ENCODE measurements at regions not wholly inside any gene's neighbourhood (a gene's known extent, or its start where the extent isn't known, plus 50 kb on each side); places are given as distances from the start of the nearest gene placed in this dataset.
"Not testable (repeated sequence)": the region's sequence is repeated elsewhere in the genome, so short reads cannot be mapped to it uniquely, and the experiment has no call there.

DNA sequence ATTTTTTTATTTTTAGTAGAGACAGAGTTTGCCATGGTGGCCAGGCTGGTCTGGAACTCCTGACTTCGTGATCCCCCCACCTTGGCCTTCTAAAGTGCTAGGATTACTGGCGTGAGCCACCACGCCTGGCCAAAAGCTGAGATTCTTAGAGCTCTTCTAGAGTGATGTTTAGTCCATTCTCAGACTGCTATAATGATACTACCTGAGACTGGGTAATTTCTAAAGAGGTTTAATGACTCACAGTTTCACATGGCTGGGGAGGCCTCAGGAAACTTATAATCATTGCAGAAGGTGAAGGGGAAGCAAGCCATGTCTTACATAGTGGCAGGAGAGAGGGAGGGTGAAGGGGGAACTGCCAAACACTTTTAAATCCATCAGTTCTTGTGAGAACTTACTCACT is 1804.9 kb upstream of the LRRTM1 start:
- DNase-seq (ENCODE audit: low read depth), result no peak

DNA sequence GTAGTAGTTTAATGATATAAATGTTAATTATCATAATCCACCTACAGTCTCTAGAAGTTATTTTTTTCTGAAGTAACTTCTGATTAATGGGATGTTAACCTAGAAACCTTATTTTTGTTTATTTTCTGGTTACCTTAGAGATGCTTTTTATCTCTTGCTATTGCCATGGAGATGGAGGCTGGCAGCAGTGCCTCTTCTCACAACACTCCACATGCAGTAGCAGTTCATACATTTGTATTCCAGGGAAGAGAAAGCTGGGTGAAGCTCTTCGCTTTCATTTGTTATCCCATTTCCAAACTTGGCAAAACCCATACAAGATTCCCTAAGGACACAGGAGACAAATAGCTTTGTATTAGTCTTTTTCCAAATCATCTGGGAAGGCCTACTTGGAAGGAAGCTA is 1794.1 kb upstream of the LRRTM1 start:
- no peak for DNase-seq (ENCODE audit: low read depth)

DNA sequence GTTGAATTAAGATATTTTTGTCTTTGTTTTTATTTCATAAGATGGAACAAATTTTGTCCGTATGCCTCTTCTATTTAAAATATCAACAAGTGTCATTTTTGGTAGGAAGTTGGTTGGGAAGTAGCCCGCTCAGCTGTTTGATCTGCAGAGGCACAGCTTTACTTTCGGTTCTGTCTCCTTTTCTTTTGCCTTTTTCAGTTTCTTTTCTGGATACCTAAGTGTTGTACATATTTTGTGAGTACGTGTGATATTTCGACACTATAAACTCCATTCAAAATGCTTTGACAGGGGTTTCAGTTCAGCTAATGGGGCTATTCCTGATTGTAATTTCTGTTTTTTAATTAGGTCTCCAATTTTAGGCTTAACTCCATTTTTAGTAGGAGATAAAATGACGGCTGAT is 1785.0 kb upstream of the LRRTM1 start:
- DNase-seq (ENCODE audit: low read depth), result no peak

GRCh38 chr2:82084679-82085392 is 1780.3 kb upstream of the LRRTM1 start:
- no peak for DNase-seq (ENCODE audit: low read depth)

DNA sequence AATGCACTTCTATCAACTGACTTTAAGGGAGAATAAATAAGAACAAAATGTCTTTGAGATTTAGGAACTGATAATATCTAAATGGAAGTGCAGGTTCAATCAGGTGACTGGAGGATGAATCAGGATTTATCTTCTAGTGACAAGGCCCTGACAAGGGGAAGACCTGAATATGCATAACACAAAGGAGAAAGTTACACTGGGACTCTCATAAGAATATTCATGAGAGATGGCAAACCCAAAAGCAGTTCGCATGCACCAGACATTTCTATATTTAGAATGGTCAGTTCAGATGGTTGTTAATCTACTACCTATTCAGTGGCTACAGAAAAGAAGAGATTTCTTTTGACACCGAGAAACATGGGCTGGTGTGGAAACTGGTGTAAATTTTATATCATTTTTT is 1771.3 kb upstream of the LRRTM1 start:
- no peak for DNase-seq (ENCODE audit: low read depth)

DNA sequence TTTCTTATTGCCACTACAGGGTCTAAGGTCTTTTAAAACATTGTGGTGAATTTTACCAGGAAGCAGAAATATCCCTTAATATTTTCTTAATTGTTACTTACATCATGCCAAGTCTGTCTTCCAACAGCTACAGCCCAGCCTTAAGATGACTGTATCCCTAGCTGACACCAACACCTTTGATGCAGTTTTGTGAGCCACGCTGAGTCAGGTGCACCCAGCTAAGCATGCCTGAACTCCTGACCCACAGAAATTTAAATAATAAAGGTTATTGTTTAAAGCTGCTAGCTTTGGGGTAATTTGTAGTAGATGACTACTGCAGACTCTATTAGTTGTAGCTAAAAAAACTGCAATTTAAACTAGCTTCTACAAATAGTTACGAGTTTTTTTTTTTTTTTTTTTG is 1757.9 kb upstream of the LRRTM1 start:
- DNase-seq (ENCODE audit: low read depth), result no peak

DNA sequence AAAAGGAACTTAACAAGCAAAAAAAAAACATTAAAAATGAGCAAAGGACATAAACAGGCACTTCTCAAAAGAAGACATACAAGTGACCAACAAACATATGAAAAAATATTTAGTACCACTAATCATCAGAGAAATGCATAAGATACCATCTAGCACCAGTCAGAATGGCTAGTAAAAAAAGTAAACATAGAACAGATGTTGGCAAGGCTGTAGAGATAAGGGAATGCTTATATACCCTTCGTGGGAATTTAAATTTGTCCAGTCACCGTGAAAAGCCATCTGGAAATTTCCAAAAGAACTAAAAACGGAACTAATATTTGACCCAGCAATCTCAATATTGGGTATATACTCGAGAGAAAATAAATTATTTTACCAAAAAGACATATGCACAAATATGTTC is 1751.3 kb upstream of the LRRTM1 start:
- no peak for DNase-seq (ENCODE audit: low read depth)

DNA sequence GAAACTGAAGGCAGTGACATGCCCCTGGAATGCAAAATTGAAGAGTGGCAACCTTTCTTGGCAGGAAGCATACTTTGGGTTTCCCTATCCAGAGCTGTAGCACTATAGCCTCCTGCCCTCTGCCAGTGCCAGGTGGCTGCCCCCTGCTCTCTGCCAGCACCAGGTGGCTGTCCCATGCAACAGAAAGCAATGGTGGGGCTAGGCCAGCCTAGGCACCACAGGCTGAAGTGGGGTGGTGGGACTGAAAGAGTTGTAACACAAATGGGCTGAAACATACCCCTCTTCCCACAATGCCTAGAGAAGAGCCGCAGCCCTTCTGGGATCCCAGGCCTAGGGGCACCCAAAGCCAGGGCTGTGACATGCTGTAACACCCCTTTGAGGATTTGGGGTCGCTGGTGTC is 1739.3 kb upstream of the LRRTM1 start:
- no peak for DNase-seq (ENCODE audit: low read depth)

GRCh38 chr2:82027921-82028615 is 1723.5 kb upstream of the LRRTM1 start:
- no peak for DNase-seq (ENCODE audit: low read depth)

DNA sequence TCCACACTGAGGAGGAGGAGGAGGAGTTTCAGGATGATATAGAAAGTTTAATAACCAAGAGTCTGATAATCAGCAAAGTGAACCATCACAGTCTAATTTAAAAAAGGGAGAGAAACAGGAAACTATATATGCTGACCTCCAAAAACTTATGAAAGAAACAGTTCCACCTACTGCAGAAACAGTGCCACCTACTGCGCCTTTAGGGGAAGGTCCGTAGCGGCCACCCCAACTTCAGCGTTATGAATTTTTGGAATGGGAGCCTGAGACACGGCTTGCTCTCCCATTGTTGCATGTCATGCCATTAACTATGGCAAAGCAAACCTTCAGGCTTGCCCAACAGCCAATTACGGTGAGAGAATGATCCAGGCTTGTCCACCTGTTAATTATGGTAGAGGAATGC is 1719.2 kb upstream of the LRRTM1 start:
- no peak for DNase-seq (ENCODE audit: low read depth)

DNA sequence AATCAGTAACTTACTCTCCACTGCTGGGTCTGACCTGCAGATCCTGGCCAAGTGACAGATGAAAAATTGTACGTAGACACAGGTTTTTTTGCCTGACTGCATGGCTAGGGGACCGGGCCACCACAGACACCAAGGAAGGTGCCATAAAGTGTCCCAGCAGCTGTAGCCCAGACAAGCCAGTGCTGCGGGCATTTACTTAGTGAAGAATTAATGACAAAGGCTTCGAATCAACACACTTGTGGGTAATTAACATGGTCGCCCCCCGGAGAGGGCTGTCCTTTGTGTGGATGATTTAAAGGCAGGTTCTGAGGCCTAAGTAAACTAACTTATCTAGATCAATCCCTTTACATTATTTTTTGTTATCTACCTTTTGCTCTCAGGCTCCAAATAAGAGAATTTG is 1709.1 kb upstream of the LRRTM1 start:
- DNase-seq (ENCODE audit: low read depth), result no peak

- DNase-seq (ENCODE audit: low read depth), result no peak
Observed at GRCh38 chr2:82007071-82007664, 1702.6 kb upstream of the LRRTM1 start.

DNA sequence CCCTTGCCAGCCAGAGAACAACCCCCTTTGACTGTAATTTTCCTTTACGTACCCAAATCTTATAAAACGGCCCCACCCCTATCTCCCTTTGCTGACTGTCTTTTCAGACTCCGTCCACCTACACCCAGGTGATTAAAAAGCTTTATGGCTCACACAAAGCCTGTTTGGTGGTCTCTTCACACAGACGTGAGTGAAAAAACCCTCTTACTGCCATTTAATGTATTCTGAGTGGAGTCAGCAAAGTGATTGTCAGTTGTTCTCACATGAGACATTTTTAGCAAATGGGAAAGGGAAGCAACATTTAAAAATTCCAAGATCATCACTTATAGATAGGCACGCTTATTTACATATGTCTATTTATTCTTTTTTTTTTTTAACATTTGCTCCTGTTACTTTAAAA is 1701.3 kb upstream of the LRRTM1 start:
- DNase-seq (ENCODE audit: low read depth), result not testable (repeated sequence)

GRCh38 chr2:82001614-82002013 is 1697.1 kb upstream of the LRRTM1 start:
- no peak for DNase-seq (ENCODE audit: low read depth)

- no peak for DNase-seq (ENCODE audit: low read depth)
Observed at GRCh38 chr2:82000606-82001005, 1696.1 kb upstream of the LRRTM1 start.

DNA sequence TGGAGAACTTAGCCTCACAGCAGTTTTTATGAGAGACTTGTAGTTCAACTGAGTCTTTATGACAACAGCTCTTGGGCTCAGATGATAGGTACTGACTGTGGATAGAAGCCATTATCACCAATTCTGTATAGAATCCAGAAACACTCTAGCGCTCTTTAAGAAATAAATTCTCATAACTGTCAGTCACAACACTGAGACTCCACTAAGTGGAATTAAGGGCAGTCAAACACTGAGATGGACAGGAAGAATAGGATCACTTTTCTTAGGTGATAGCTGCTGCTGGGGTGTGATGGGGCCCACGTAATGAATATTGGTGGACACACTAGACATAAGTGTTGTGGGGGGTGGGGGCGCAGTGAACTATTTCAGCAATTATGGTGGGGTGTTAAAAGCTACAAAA is 1691.8 kb upstream of the LRRTM1 start:
- no peak for DNase-seq (ENCODE audit: low read depth)

- DNase-seq (ENCODE audit: low read depth), result no peak
Observed at GRCh38 chr2:81991282-81991681, 1686.7 kb upstream of the LRRTM1 start.

GRCh38 chr2:81987370-81987769 is 1682.8 kb upstream of the LRRTM1 start:
- DNase-seq (ENCODE audit: low read depth), result no peak

GRCh38 chr2:81984969-81985637 is 1680.6 kb upstream of the LRRTM1 start:
- no peak for DNase-seq (ENCODE audit: low read depth)

GRCh38 chr2:81981585-81981984 is 1677.0 kb upstream of the LRRTM1 start:
- no peak for DNase-seq (ENCODE audit: low read depth)

DNA sequence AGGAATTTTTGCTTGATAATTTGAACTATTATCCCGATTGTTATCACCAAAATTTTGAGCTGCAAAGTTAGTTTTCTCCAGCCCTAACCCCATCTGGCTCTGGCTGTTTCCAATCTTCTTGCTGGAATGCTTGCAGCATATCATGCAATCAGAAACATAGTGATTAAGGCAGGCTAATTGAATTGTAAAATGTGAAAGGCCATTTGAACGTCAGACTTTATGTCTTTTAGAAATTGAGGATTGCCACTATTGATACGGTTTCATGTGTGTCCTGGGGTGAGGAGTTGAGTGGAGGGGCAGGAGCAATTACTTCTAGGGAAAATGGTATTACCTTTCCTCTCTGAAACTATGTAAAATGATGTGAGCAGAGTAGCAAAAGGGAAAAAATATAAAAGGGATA is 1674.5 kb upstream of the LRRTM1 start:
- DNase-seq (ENCODE audit: low read depth), result no peak

GRCh38 chr2:81976998-81977397 is 1672.4 kb upstream of the LRRTM1 start:
- DNase-seq (ENCODE audit: low read depth), result no peak

- DNase-seq (ENCODE audit: low read depth), result no peak
Observed at GRCh38 chr2:81974216-81974615, 1669.7 kb upstream of the LRRTM1 start.

Data from HS-27A (cell line).